Activated CD4-positive, alpha-beta memory T cell treated with anti-CD3 and anti-CD28 coated beads for 36 hours (primary cell): ENCODE measurements at regions not wholly inside any gene's neighbourhood (a gene's known extent, or its start where the extent isn't known, plus 50 kb on each side); places are given as distances from the start of the nearest gene placed in this dataset.

Experiments
- CTCF ChIA-PET: fragments of 350-600 bp; sonication (Branson Sonifier 250); formaldehyde crosslinking; loops from one replicate; lab custom pipeline; 2021; ENCODE audit warnings: antibody characterized with exemption, inconsistent platforms; lab: Charles Lee
- POLR2A ChIA-PET: fragments of 350-600 bp; sonication (Branson Sonifier 250); formaldehyde crosslinking; loops from one replicate; lab custom pipeline; 2021; ENCODE audit warnings: antibody characterized with exemption; lab: Charles Lee
- DNase-seq: peaks from one replicate; pipeline ENCODE4 v3.0.0-alpha.2; 2020
- H3K27ac Mint-ChIP-seq: one replicate; pipeline ENCODE4 v1.8.0; 2021; ENCODE audit warnings: mixed read lengths
- H3K27me3 Mint-ChIP-seq: one replicate; pipeline ENCODE4 v1.8.0; 2021; ENCODE audit warnings: mixed read lengths
- H3K36me3 Mint-ChIP-seq: one replicate; pipeline ENCODE4 v1.8.0; 2021; ENCODE audit warnings: mixed read lengths
- H3K4me1 Mint-ChIP-seq: one replicate; pipeline ENCODE4 v1.8.0; 2021; ENCODE audit warnings: low read depth, mixed read lengths
- H3K4me3 Mint-ChIP-seq: one replicate; pipeline ENCODE4 v1.8.0; 2021; ENCODE audit warnings: mild to moderate bottlenecking, mixed read lengths
- H3K9me3 Mint-ChIP-seq: one replicate; pipeline ENCODE4 v1.8.0; 2021; ENCODE audit warnings: mixed read lengths
- intact Hi-C: fragments of 100-400 bp; cut with micrococcal nuclease; formaldehyde crosslinking; loops from one replicate; pipeline ENCODE4 v1.15.1; 2023

DNA sequence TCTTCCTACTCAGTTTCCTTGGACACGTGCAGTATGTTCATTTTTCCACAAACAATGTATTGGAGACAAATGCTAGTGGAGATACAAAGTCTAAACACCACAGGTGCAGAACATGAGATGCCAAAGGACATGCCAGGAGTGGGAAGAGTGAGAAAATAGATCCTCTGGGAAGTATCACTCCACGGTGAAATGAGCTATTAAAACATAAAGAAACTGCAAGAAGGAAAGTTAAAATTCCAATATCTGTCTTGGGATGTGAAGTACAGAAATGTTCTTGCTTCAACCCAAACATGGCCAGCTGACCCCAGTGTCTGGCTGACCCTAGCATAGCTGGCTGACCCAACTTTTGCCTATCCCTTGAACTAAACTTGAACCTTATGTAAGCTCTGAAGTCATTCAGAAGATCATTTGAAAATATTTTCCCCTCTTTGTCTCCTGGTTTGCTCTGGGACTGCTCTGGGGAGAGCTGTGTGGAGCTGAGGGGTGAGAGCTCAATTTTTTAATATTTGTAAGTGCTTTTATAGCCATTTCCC, 59.5 kb downstream of the FZD1 start:
- ChIA-PET CTCF (no interaction called here), POLR2A (no interaction called here)
- no peak for DNase-seq
- Mint-ChIP-seq H3K27me3 (no peaks in the 10 kb centered on the region), H3K27ac (no peak overlapping the region), H3K4me3 (no peak overlapping the region), H3K36me3 (no peaks in the 10 kb centered on the region), H3K9me3 (no peaks in the 10 kb centered on the region), H3K4me1 (no peaks in the 10 kb centered on the region)
- intact Hi-C loops, result no loop called here

DNA sequence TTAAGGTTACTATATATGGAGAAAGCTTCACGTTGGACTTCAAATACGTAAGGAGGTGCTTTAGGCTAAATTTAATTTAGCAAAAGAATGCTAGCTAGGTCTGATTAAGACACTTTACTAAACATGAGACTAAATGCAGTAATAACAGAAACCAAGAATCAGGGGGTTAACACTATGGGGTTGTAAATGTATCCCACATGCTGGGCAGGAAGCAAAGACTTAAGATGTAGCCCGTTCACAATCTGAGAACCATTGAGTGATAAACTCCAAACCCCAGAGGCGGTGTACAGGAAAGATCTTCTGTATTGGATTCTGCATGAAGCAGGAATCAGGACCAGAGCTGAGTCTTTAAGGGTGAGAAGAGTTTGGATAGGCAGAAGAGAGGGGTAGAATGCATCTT, 60.4 kb downstream of the FZD1 start:
- Mint-ChIP-seq H3K27me3 (no peaks in the 10 kb centered on the region), H3K36me3 (no peaks in the 10 kb centered on the region), H3K4me3 (no peak overlapping the region), H3K27ac (no peak overlapping the region), H3K9me3 (no peaks in the 10 kb centered on the region), H3K4me1 (no peaks in the 10 kb centered on the region)
- DNase-seq, result no peak
- CTCF ChIA-PET, result no interaction called here
- intact Hi-C loops, result no loop called here
- POLR2A ChIA-PET, result no interaction called here

- H3K9me3 Mint-ChIP-seq, result no peaks in the 10 kb centered on the region
- no peaks in the 10 kb centered on the region for H3K4me1 Mint-ChIP-seq
- no peak overlapping the region for H3K4me3 Mint-ChIP-seq
- H3K27ac Mint-ChIP-seq, result no peak overlapping the region
- CTCF ChIA-PET, result no interaction called here
- DNase-seq, result no peak
- H3K27me3 Mint-ChIP-seq, result no peaks in the 10 kb centered on the region
- POLR2A ChIA-PET, result no interaction called here
- intact Hi-C loops, result no loop called here
- no peaks in the 10 kb centered on the region for H3K36me3 Mint-ChIP-seq
These were observed 61.5 kb downstream of the FZD1 start for GRCh38 chr7:91325726-91326125.

DNA sequence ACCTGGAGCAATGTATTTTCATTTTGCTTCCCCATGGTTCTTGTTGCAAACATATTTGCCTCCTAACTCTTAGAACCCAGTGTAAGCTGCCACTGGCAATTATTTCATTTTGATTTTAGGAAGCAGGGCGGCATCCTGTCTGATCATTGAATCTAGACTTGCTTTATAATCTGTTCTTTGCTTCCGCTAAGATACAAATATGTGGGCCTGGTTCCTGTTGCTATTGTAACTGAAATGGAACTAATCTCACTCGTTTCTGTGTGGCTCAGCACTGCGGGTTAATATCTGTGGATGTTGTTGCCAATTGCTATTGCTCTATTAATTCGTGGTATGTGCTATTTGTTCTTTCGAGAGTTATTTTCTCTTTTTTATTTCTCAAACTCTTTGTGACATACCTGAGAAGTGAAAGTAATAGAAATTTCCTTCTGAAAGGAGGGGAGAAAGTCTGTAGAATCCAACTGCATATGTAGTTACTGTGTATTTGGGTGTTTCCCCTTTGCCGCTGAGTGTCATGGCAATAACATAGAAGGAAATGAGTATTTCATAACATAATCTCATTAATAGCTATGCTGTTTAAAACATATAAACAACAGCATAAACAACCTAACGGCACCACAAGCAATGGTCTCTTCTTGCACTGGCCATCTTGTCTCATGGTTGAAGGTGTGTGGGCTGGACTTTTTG, 62.4 kb downstream of the FZD1 start:
- no peaks in the 10 kb centered on the region for H3K27me3 Mint-ChIP-seq
- H3K4me1 Mint-ChIP-seq, result no peaks in the 10 kb centered on the region
- CTCF ChIA-PET, result no interaction called here

DNA sequence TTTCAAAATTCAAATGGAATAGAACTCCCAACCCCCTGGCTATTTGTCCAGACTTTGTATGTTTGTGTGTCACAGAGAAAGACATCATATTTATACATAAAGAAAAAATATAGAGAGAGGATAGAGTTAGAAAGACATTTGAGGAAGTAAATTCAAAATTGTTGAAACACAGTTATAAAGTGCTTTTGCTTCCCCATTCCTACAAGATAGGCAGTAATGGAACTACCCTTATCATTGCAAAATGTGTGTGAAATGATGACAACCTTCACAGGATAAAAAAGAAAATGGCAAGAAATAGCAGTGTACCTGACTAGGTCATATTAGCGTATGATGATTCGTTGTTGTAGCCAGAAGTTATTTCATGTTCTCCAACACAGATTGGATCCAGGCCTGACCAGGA, 63.1 kb downstream of the FZD1 start:
- Mint-ChIP-seq H3K4me1 (no peaks in the 10 kb centered on the region), H3K9me3 (no peaks in the 10 kb centered on the region), H3K27ac (no peak overlapping the region), H3K4me3 (no peak overlapping the region), H3K36me3 (no peaks in the 10 kb centered on the region), H3K27me3 (no peaks in the 10 kb centered on the region)
- ChIA-PET CTCF (no interaction called here), POLR2A (no interaction called here)
- DNase-seq, result no peak
- intact Hi-C loops, result no loop called here

More for the DNA sequence above, 62.4 kb downstream of the FZD1 start:
- H3K27ac Mint-ChIP-seq, result no peak overlapping the region
- POLR2A ChIA-PET, result no interaction called here
- DNase-seq, result no peak
- no peak overlapping the region for H3K4me3 Mint-ChIP-seq
- H3K36me3 Mint-ChIP-seq, result no peaks in the 10 kb centered on the region
- intact Hi-C loops, result no loop called here
- no peaks in the 10 kb centered on the region for H3K9me3 Mint-ChIP-seq

- no peaks in the 10 kb centered on the region for H3K9me3 Mint-ChIP-seq
- H3K27me3 Mint-ChIP-seq, result no peaks in the 10 kb centered on the region
- H3K4me1 Mint-ChIP-seq, result no peaks in the 10 kb centered on the region
- DNase-seq, result no peak
- H3K36me3 Mint-ChIP-seq, result no peaks in the 10 kb centered on the region
- no peak overlapping the region for H3K27ac Mint-ChIP-seq
- CTCF ChIA-PET, result no interaction called here
- intact Hi-C loops, result no loop called here
- H3K4me3 Mint-ChIP-seq, result no peak overlapping the region
- POLR2A ChIA-PET, result no interaction called here
These were observed 65.3 kb downstream of the FZD1 start for GRCh38 chr7:91329571-91329970.

DNA sequence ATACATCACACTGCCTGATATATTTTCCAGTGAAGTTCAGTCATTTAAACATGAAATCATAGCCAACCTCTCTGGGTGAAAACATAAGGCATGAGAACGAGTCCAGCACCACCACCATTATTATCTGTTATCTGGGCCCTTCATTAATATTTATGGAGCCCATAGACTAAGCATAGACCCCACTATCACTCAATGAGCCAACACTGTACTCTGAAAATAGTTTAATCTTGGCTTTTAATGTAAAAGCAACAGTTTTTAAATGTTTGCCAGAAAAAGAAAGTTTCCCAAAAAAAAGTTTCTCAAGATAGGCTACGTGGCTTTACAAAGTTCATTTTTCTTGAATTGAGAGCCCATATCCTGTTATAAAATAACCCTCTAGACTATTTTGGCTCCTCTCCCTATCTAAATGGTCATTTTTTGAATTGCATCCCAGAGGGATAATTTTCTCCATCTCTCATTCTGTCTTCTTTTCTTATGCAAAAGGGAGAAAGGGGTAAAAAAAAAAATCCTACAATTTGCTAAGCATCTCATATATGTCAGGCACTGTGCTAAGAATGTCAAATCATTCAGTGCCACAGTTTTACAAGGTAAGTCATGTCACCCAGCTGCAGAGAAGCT, 66.1 kb downstream of the FZD1 start:
- CTCF ChIA-PET, result no interaction called here
- intact Hi-C loops, result no loop called here
- H3K27me3 Mint-ChIP-seq, result no peaks in the 10 kb centered on the region
- POLR2A ChIA-PET, result no interaction called here
- no peak overlapping the region for H3K27ac Mint-ChIP-seq
- peaks cover under 1% of the 10 kb centered on the region for H3K9me3 Mint-ChIP-seq
- no peaks in the 10 kb centered on the region for H3K36me3 Mint-ChIP-seq
- DNase-seq, result no peak
- H3K4me3 Mint-ChIP-seq, result no peak overlapping the region
- H3K4me1 Mint-ChIP-seq, result no peaks in the 10 kb centered on the region

DNA sequence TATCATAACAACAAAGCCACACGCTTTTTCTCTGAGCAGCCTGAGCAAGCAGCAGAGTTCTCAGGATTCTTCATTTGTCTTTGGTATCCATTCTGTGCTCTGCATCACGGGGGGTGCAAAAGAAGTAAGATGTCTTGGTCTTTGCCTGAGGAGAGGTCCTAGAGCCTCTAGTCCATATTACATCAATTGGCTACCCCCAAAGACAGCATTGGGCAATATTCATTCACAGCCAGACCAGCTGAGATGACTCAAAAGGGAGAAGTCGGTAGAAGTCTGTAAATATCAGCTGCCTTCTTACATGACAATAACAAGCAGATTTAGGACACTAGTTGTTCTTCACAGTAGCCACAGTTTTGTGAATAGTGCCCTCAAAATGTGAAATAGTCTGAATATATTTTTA, 66.6 kb downstream of the FZD1 start:
- ChIA-PET CTCF (no interaction called here), POLR2A (no interaction called here)
- H3K4me1 Mint-ChIP-seq, result no peaks in the 10 kb centered on the region
- no peaks in the 10 kb centered on the region for H3K36me3 Mint-ChIP-seq
- intact Hi-C loops, result no loop called here
- no peaks in the 10 kb centered on the region for H3K27me3 Mint-ChIP-seq
- peaks cover 2% of the 10 kb centered on the region for H3K9me3 Mint-ChIP-seq
- no peak overlapping the region for H3K27ac Mint-ChIP-seq
- no peak for DNase-seq
- no peak overlapping the region for H3K4me3 Mint-ChIP-seq

DNA sequence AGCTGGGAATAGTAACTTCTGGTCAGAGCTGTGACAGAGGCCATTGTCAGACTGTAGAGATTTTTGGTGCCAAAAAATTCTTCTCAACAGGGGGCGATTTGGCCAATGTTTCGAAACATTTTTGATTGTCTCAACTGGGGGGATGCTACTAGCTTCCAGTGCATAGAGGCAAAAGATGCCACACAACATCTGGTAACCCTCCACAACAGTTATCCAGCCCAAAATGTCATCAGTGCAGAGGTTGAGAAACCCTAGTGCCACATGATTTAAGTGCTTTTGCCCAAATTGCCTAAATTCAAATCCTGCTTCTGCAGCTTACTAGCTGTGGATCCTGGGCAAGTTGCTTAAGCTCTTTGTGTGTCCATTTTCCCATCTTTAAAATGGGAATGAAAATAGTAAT, 71.9 kb downstream of the FZD1 start:
- ChIA-PET CTCF (no interaction called here), POLR2A (no interaction called here)
- intact Hi-C loops, result no loop called here
- no peak for DNase-seq
- H3K4me1 Mint-ChIP-seq, result no peaks in the 10 kb centered on the region
- no peaks in the 10 kb centered on the region for H3K36me3 Mint-ChIP-seq
- peaks cover 4% of the 10 kb centered on the region for H3K9me3 Mint-ChIP-seq
- no peak overlapping the region for H3K4me3 Mint-ChIP-seq
- H3K27ac Mint-ChIP-seq, result no peak overlapping the region
- H3K27me3 Mint-ChIP-seq, result no peaks in the 10 kb centered on the region

DNA sequence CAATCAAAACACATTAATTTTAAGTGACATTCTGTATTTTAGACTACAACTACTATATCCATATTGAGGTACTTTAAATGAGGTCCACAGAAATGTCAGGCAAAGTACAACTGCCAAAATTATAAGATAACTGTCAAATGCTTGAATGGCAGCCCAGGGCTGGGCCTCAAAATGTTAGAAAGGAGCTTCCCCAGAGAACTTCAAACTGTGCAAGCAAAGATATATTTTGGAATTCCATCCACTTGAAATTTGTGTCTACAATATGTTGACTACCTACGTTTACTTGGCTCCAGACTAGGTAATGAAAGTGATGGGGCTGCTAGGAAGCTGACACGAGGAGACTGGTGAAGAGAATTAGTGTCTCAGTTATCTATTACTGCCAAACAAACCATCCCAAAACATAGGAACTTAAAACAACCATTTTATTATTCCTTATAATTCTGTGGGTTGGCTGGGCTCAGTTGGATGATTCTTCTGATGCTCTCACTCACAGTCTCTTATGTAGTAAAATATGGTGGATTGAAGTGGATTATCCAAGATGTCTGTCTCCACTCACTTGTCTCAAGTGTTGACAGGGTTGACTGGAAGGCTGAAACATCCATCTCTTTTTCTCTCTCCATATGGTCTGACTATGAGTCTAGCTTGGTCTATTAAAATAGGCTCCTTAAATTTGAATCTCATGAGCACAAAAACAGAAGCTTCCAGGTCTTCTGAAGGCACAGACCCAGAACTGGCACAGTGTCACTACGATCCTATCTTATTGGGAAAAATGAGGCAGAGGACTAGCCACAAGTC, 74.2 kb downstream of the FZD1 start:
- no peaks in the 10 kb centered on the region for H3K36me3 Mint-ChIP-seq
- POLR2A ChIA-PET, result no interaction called here
- no peak overlapping the region for H3K27ac Mint-ChIP-seq
- DNase-seq, result no peak
- CTCF ChIA-PET, result no interaction called here
- H3K4me3 Mint-ChIP-seq, result no peak overlapping the region
- no peaks in the 10 kb centered on the region for H3K27me3 Mint-ChIP-seq
- peaks cover 4% of the 10 kb centered on the region for H3K9me3 Mint-ChIP-seq
- intact Hi-C loops, result no loop called here
- H3K4me1 Mint-ChIP-seq, result no peaks in the 10 kb centered on the region

- ChIA-PET CTCF (no interaction called here), POLR2A (no interaction called here)
- Mint-ChIP-seq H3K27me3 (no peaks in the 10 kb centered on the region), H3K9me3 (peaks cover 2% of the 10 kb centered on the region), H3K4me1 (no peaks in the 10 kb centered on the region), H3K36me3 (no peaks in the 10 kb centered on the region), H3K4me3 (no peak overlapping the region), H3K27ac (no peak overlapping the region)
- no peak for DNase-seq
- intact Hi-C loops, result no loop called here
These were observed 78.1 kb downstream of the FZD1 start for GRCh38 chr7:91342346-91342745.

DNA sequence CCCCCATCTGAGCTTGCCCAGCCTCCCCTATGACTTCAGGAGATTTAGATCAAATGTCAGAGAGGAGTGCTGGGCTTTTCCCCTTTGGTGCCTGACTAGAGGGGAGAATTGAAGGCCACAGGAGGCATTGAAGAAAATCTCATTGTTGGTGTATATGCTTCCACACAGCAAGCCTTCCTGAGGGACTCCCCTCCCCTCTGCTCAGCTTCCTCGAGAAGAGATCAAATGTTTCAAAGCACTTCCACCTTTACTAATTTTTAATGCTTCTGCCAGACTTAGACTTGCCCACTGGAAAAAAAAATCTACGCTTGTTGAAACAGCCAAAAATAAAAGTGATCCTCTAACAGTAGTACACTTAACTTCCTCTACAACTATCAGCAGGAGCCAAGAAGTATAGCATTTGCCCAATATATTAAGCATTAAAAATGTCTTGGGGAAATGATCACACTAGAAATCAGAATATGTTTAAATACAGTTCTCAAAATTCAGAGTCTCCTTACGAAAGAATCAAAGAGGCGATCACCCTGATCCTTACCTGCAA, 79.3 kb downstream of the FZD1 start:
- Mint-ChIP-seq H3K36me3 (no peaks in the 10 kb centered on the region), H3K27me3 (no peaks in the 10 kb centered on the region), H3K4me3 (no peak overlapping the region), H3K27ac (no peak overlapping the region), H3K9me3 (peaks cover 2% of the 10 kb centered on the region), H3K4me1 (no peaks in the 10 kb centered on the region)
- DNase-seq, result no peak
- ChIA-PET POLR2A (no interaction called here), CTCF (no interaction called here)
- intact Hi-C loops, result no loop called here
